Effector memory CD4-positive, alpha-beta T cell (primary cell): ENCODE measurements at regions not wholly inside any gene's neighbourhood (a gene's known extent, or its start where the extent isn't known, plus 50 kb on each side); places are given as distances from the start of the nearest gene placed in this dataset.

Experiments used
- DNase-seq, 3 donors: peaks; one replicate each; pipeline ENCODE4 v3.0.0-alpha.2; 2020
- H3K27ac ChIP-seq: 2 replicates; pipeline ENCODE4 v1.7.0; 2013; ENCODE audit warnings: mild to moderate bottlenecking, low read length, moderate library complexity; ENCODE audit not compliant: insufficient read depth, poor library complexity, severe bottlenecking
- H3K27me3 ChIP-seq: replicated peaks from 2 replicates; pipeline ENCODE4 v1.7.0; 2013; ENCODE audit warnings: mild to moderate bottlenecking, low read length; ENCODE audit not compliant: insufficient read depth, control insufficient read depth, poor library complexity, severe bottlenecking
- H3K36me3 ChIP-seq: 2 replicates; pipeline ENCODE4 v1.7.0; 2013; ENCODE audit warnings: mild to moderate bottlenecking, low read length, moderate library complexity; ENCODE audit not compliant: control insufficient read depth, insufficient read depth
- H3K4me1 ChIP-seq: 2 replicates; pipeline ENCODE4 v1.7.0; 2013; ENCODE audit warnings: low read length, mild to moderate bottlenecking; ENCODE audit not compliant: control insufficient read depth, insufficient read depth, poor library complexity, severe bottlenecking
- H3K4me3 ChIP-seq: 2 replicates; pipeline ENCODE4 v1.7.0; 2013; ENCODE audit warnings: low read length, low read depth, mild to moderate bottlenecking; ENCODE audit not compliant: insufficient read depth, poor library complexity, severe bottlenecking
- H3K9me3 ChIP-seq: 2 replicates; pipeline ENCODE4 v1.7.0; 2013; ENCODE audit warnings: mild to moderate bottlenecking, low read length, moderate library complexity; ENCODE audit not compliant: control insufficient read depth

- no peak for DNase-seq
- Histone ChIP-seq H3K36me3 (no peaks in the 10 kb centered on the region), H3K4me1 (no peaks in the 10 kb centered on the region), H3K27me3 (no peaks in the 10 kb centered on the region), H3K4me3 (no peak overlapping the region), H3K27ac (no peak overlapping the region), H3K9me3 (no peaks in the 10 kb centered on the region)
Observed at GRCh38 chr2:239767021-239767905, 257.9 kb downstream of the NDUFA10 start.

GRCh38 chr2:239765911-239766310 lies 259.2 kb downstream of the NDUFA10 start:
- no peaks in the 10 kb centered on the region for H3K4me1 ChIP-seq
- no peak for DNase-seq
- H3K9me3 ChIP-seq, result no peaks in the 10 kb centered on the region
- no peaks in the 10 kb centered on the region for H3K36me3 ChIP-seq
- no peak overlapping the region for H3K27ac ChIP-seq
- no peaks in the 10 kb centered on the region for H3K27me3 ChIP-seq
- H3K4me3 ChIP-seq, result no peak overlapping the region

- Histone ChIP-seq H3K27me3 (no peaks in the 10 kb centered on the region), H3K4me3 (no peak overlapping the region), H3K36me3 (no peaks in the 10 kb centered on the region), H3K4me1 (no peaks in the 10 kb centered on the region), H3K9me3 (no peaks in the 10 kb centered on the region), H3K27ac (no peak overlapping the region)
- DNase-seq, result no peak
Observed at GRCh38 chr2:239765076-239765845, 259.9 kb downstream of the NDUFA10 start.

- no peaks in the 10 kb centered on the region for H3K36me3 ChIP-seq
Observed at GRCh38 chr2:239763433-239764097, 261.6 kb downstream of the NDUFA10 start.

GRCh38 chr2:239762655-239763269 lies 262.4 kb downstream of the NDUFA10 start:
- no peak for DNase-seq
- Histone ChIP-seq H3K27ac (no peak overlapping the region), H3K9me3 (no peaks in the 10 kb centered on the region), H3K27me3 (no peaks in the 10 kb centered on the region), H3K4me1 (no peaks in the 10 kb centered on the region), H3K4me3 (no peak overlapping the region), H3K36me3 (no peaks in the 10 kb centered on the region)

More at GRCh38 chr2:239763433-239764097, 261.6 kb downstream of the NDUFA10 start:
- no peaks in the 10 kb centered on the region for H3K4me1 ChIP-seq
- H3K27ac ChIP-seq, result no peak overlapping the region
- H3K27me3 ChIP-seq, result no peaks in the 10 kb centered on the region
- H3K4me3 ChIP-seq, result no peak overlapping the region
- no peaks in the 10 kb centered on the region for H3K9me3 ChIP-seq
- no peak for DNase-seq

GRCh38 chr2:239762106-239762505 lies 263.0 kb downstream of the NDUFA10 start:
- H3K27me3 ChIP-seq, result no peaks in the 10 kb centered on the region
- H3K27ac ChIP-seq, result no peak overlapping the region
- no peaks in the 10 kb centered on the region for H3K36me3 ChIP-seq
- H3K9me3 ChIP-seq, result no peaks in the 10 kb centered on the region
- no peaks in the 10 kb centered on the region for H3K4me1 ChIP-seq
- no peak for DNase-seq
- H3K4me3 ChIP-seq, result no peak overlapping the region

GRCh38 chr2:239760596-239760995 lies 264.5 kb downstream of the NDUFA10 start:
- no peak for DNase-seq
- no peaks in the 10 kb centered on the region for H3K36me3 ChIP-seq
- H3K27me3 ChIP-seq, result no peaks in the 10 kb centered on the region
- no peak overlapping the region for H3K4me3 ChIP-seq
- no peaks in the 10 kb centered on the region for H3K4me1 ChIP-seq
- no peak overlapping the region for H3K27ac ChIP-seq
- H3K9me3 ChIP-seq, result no peaks in the 10 kb centered on the region

GRCh38 chr2:239758279-239758877 lies 266.8 kb downstream of the NDUFA10 start:
- Histone ChIP-seq H3K27ac (no peak overlapping the region), H3K27me3 (no peaks in the 10 kb centered on the region), H3K36me3 (no peaks in the 10 kb centered on the region), H3K4me3 (no peak overlapping the region), H3K9me3 (no peaks in the 10 kb centered on the region), H3K4me1 (no peaks in the 10 kb centered on the region)
- no peak for DNase-seq
